ENCODE measurements at regions not wholly inside any gene's neighbourhood (a gene's known extent, or its start where the extent isn't known, plus 50 kb on each side); places are given as distances from the start of the nearest gene placed in this dataset.

- DNase-seq (ENCODE audit: low read depth in 1 of 2, low spot score in 1 of 2) = no peak
Observed at GRCh38 chr2:198444800-198445287, 640.5 kb downstream of the PLCL1 start.

GRCh38 chr2:198441901-198442300 is 637.5 kb downstream of the PLCL1 start:
- DNase-seq (ENCODE audit: low read depth in 1 of 2, low spot score in 1 of 2) = no peak

GRCh38 chr2:198441246-198441645 is 636.9 kb downstream of the PLCL1 start:
- no peak for DNase-seq (ENCODE audit: low read depth in 1 of 2, low spot score in 1 of 2)

- no peak for DNase-seq (ENCODE audit: low read depth in 1 of 2, low spot score in 1 of 2)
Observed at GRCh38 chr2:198440833-198441232, 636.4 kb downstream of the PLCL1 start.

GRCh38 chr2:198438331-198438730 is 633.9 kb downstream of the PLCL1 start:
- DNase-seq (ENCODE audit: low read depth in 1 of 2, low spot score in 1 of 2) = no peak

- DNase-seq (ENCODE audit: low read depth in 1 of 2, low spot score in 1 of 2) = no peak
Observed at GRCh38 chr2:198424112-198424511, 619.7 kb downstream of the PLCL1 start.

GRCh38 chr2:198417836-198418235 is 613.4 kb downstream of the PLCL1 start:
- DNase-seq (ENCODE audit: low read depth in 1 of 2, low spot score in 1 of 2) = no peak

- DNase-seq (ENCODE audit: low read depth in 1 of 2, low spot score in 1 of 2) = no peak
Observed at GRCh38 chr2:198414976-198415375, 610.6 kb downstream of the PLCL1 start.

GRCh38 chr2:198411936-198412335 is 607.5 kb downstream of the PLCL1 start:
- no peak for DNase-seq (ENCODE audit: low read depth in 1 of 2, low spot score in 1 of 2)

GRCh38 chr2:198408171-198408570 is 603.8 kb downstream of the PLCL1 start:
- no peak for DNase-seq (ENCODE audit: low read depth in 1 of 2, low spot score in 1 of 2)

GRCh38 chr2:198405311-198405710 is 600.9 kb downstream of the PLCL1 start:
- no peak for DNase-seq (ENCODE audit: low read depth in 1 of 2, low spot score in 1 of 2)

- DNase-seq (ENCODE audit: low read depth in 1 of 2, low spot score in 1 of 2) = no peak
Observed at GRCh38 chr2:198401644-198402043, 597.3 kb downstream of the PLCL1 start.

- DNase-seq (ENCODE audit: low read depth in 1 of 2, low spot score in 1 of 2) = no peak
Observed at GRCh38 chr2:198400999-198401398, 596.6 kb downstream of the PLCL1 start.

GRCh38 chr2:198394208-198394607 is 589.8 kb downstream of the PLCL1 start:
- no peak for DNase-seq (ENCODE audit: low read depth in 1 of 2, low spot score in 1 of 2)

GRCh38 chr2:198390670-198391069 is 586.3 kb downstream of the PLCL1 start:
- no peak for DNase-seq (ENCODE audit: low read depth in 1 of 2, low spot score in 1 of 2)

- DNase-seq (ENCODE audit: low read depth in 1 of 2, low spot score in 1 of 2) = no peak
Observed at GRCh38 chr2:198387677-198388076, 583.3 kb downstream of the PLCL1 start.

- DNase-seq (ENCODE audit: low read depth in 1 of 2, low spot score in 1 of 2) = no peak
Observed at GRCh38 chr2:198385856-198386255, 581.5 kb downstream of the PLCL1 start.

- no peak for DNase-seq (ENCODE audit: low read depth in 1 of 2, low spot score in 1 of 2)
Observed at GRCh38 chr2:198385326-198385725, 580.9 kb downstream of the PLCL1 start.

GRCh38 chr2:198383392-198383791 is 579.0 kb downstream of the PLCL1 start:
- DNase-seq (ENCODE audit: low read depth in 1 of 2, low spot score in 1 of 2) = no peak

- DNase-seq (ENCODE audit: low read depth in 1 of 2, low spot score in 1 of 2) = no peak
Observed at GRCh38 chr2:198382811-198383210, 578.4 kb downstream of the PLCL1 start.

GRCh38 chr2:198376677-198377076 is 572.3 kb downstream of the PLCL1 start:
- DNase-seq (ENCODE audit: low read depth in 1 of 2, low spot score in 1 of 2) = no peak

GRCh38 chr2:198375083-198375410 is 570.7 kb downstream of the PLCL1 start:
- no peak for DNase-seq (ENCODE audit: low read depth in 1 of 2, low spot score in 1 of 2)

- DNase-seq (ENCODE audit: low read depth in 1 of 2, low spot score in 1 of 2) = peak in 1 of 2 donors; percentile 25
Observed at GRCh38 chr2:198374375-198375082, 570.1 kb downstream of the PLCL1 start.
